Smooth muscle cell (in vitro differentiated cells): ENCODE measurements at regions not wholly inside any gene's neighbourhood (a gene's known extent, or its start where the extent isn't known, plus 50 kb on each side); places are given as distances from the start of the nearest gene placed in this dataset.

Experiments used
- DNase-seq: peaks from one replicate; lab custom pipeline; 2025; ENCODE audit not compliant: unreplicated experiment; lab: John Stamatoyannopoulos, UW
- H2AFZ ChIP-seq: fragments of 200-600 bp; sonication (generic); 2 replicates; pipeline ENCODE4 v1.6.0; 2016; ENCODE audit warnings: antibody characterized with exemption, low read depth, mild to moderate bottlenecking
- H3F3A ChIP-seq: fragments of 200-600 bp; sonication (generic); 2 replicates; pipeline ENCODE4 v1.6.0; 2017; ENCODE audit warnings: antibody characterized with exemption, low read depth
- H3K27ac ChIP-seq: fragments of 200-600 bp; sonication (generic); 2 replicates; pipeline ENCODE4 v1.5.1; 2016; ENCODE audit warnings: low read depth, mild to moderate bottlenecking
- H3K27me3 ChIP-seq: fragments of 200-600 bp; sonication (generic); 2 replicates; pipeline ENCODE4 v1.6.1; 2016; ENCODE audit warnings: low read depth, mild to moderate bottlenecking
- H3K36me3 ChIP-seq: fragments of 200-600 bp; sonication (generic); 2 replicates; pipeline ENCODE4 v1.5.1; 2016; ENCODE audit warnings: low read depth
- H3K4me1 ChIP-seq: fragments of 200-600 bp; sonication (generic); 2 replicates; pipeline ENCODE4 v1.5.1; 2016; ENCODE audit warnings: low read depth
- H3K4me2 ChIP-seq: fragments of 200-600 bp; sonication (generic); 2 replicates; pipeline ENCODE4 v1.6.0; 2016; ENCODE audit warnings: mild to moderate bottlenecking
- H3K4me3 ChIP-seq: fragments of 200-600 bp; sonication (generic); 2 replicates; pipeline ENCODE4 v1.5.1; 2016; ENCODE audit warnings: mild to moderate bottlenecking
- H3K79me2 ChIP-seq: fragments of 200-600 bp; sonication (generic); 2 replicates; pipeline ENCODE4 v1.6.0; 2016; ENCODE audit warnings: low read depth, mild to moderate bottlenecking
- H3K9ac ChIP-seq: fragments of 200-600 bp; sonication (generic); 2 replicates; pipeline ENCODE4 v1.6.0; 2016; ENCODE audit warnings: low read depth
- H3K9me3 ChIP-seq: fragments of 200-600 bp; sonication (generic); replicated peaks from 2 replicates; pipeline ENCODE4 v1.5.1; 2016; ENCODE audit warnings: low read depth
- H4K20me1 ChIP-seq: fragments of 200-600 bp; sonication (generic); 2 replicates; pipeline ENCODE4 v1.6.0; 2016; ENCODE audit warnings: low read depth
- CTCF ChIP-seq: fragments of 200-600 bp; sonication (generic); IDR thresholded peaks from 2 replicates; pipeline ENCODE4 v1.5.1; 2017; ENCODE audit warnings: borderline replicate concordance, mild to moderate bottlenecking, antibody characterized with exemption; ENCODE audit not compliant: insufficient read depth, poor library complexity, severe bottlenecking
- WGBS: methylation state at CpG from one replicate; pipeline ENCODE4 v1.1.7; 2016; ENCODE audit warnings: low lambda C conversion rate; 5-methylcytosine and 5-hydroxymethylcytosine counted together

- H3K4me1 ChIP-seq: no peaks in the 10 kb centered on the region
- no peak for DNase-seq
- H3K36me3 ChIP-seq: no peaks in the 10 kb centered on the region
- no peak overlapping the region for H3K27ac ChIP-seq
- no peaks in the 10 kb centered on the region for H3K27me3 ChIP-seq
- H3K4me2 ChIP-seq: no peak overlapping the region
- no peaks in the 10 kb centered on the region for H3K79me2 ChIP-seq
- no peaks in the 10 kb centered on the region for H3K9me3 ChIP-seq
- H3F3A ChIP-seq: no peaks in the 10 kb centered on the region
- H3K9ac ChIP-seq: no peak overlapping the region
- H4K20me1 ChIP-seq: no peaks in the 10 kb centered on the region
- H3K4me3 ChIP-seq: no peak overlapping the region
- no peak overlapping the region for H2AFZ ChIP-seq
- no peak for TF ChIP-seq CTCF
Observed at GRCh38 chr21:16402752-16403151, 673.0 kb downstream of the USP25 start.

- Histone ChIP-seq H3K36me3 (no peaks in the 10 kb centered on the region), H3K9ac (no peak overlapping the region), H3K27me3 (no peaks in the 10 kb centered on the region), H3F3A (no peaks in the 10 kb centered on the region), H3K4me3 (no peak overlapping the region), H3K4me1 (no peaks in the 10 kb centered on the region), H3K9me3 (no peaks in the 10 kb centered on the region), H3K4me2 (no peak overlapping the region), H3K27ac (no peak overlapping the region), H2AFZ (no peak overlapping the region), H4K20me1 (no peaks in the 10 kb centered on the region), H3K79me2 (no peaks in the 10 kb centered on the region)
- WGBS: 84% methylated on average over 1 of the region's 1 CpG
- no peak for DNase-seq
- no peak for TF ChIP-seq CTCF
Observed at GRCh38 chr21:16404776-16405175, 675.0 kb downstream of the USP25 start.

GRCh38 chr21:16406355-16406754 is 676.6 kb downstream of the USP25 start:
- no peaks in the 10 kb centered on the region for H3F3A ChIP-seq
- no peak for TF ChIP-seq CTCF
- DNase-seq: no peak

GRCh38 chr21:16407403-16408240 is 677.8 kb downstream of the USP25 start:
- H3K9ac ChIP-seq: no peak overlapping the region
- no peak overlapping the region for H3K4me3 ChIP-seq
- H4K20me1 ChIP-seq: no peaks in the 10 kb centered on the region
- H3K4me1 ChIP-seq: no peaks in the 10 kb centered on the region
- no peak for TF ChIP-seq CTCF
- H3K27ac ChIP-seq: no peak overlapping the region
- H3K36me3 ChIP-seq: no peaks in the 10 kb centered on the region
- 100% methylated on average over 1 of the region's 1 CpG for WGBS
- no peaks in the 10 kb centered on the region for H3F3A ChIP-seq
- H3K4me2 ChIP-seq: no peak overlapping the region
- no peak for DNase-seq
- H3K79me2 ChIP-seq: no peaks in the 10 kb centered on the region
- H3K9me3 ChIP-seq: no peaks in the 10 kb centered on the region
- no peaks in the 10 kb centered on the region for H3K27me3 ChIP-seq
- no peak overlapping the region for H2AFZ ChIP-seq

More at GRCh38 chr21:16406355-16406754, 676.6 kb downstream of the USP25 start:
- no peaks in the 10 kb centered on the region for H3K79me2 ChIP-seq
- H4K20me1 ChIP-seq: no peaks in the 10 kb centered on the region
- H3K9ac ChIP-seq: no peak overlapping the region
- H3K27ac ChIP-seq: no peak overlapping the region
- no peaks in the 10 kb centered on the region for H3K9me3 ChIP-seq
- no peaks in the 10 kb centered on the region for H3K4me1 ChIP-seq
- no peaks in the 10 kb centered on the region for H3K36me3 ChIP-seq
- H3K4me3 ChIP-seq: no peak overlapping the region
- 92% methylated on average over 2 of the region's 2 CpGs for WGBS
- H2AFZ ChIP-seq: no peak overlapping the region
- no peak overlapping the region for H3K4me2 ChIP-seq
- no peaks in the 10 kb centered on the region for H3K27me3 ChIP-seq
